T-helper 1 cell (primary cell): ENCODE measurements at regions not wholly inside any gene's neighbourhood (a gene's known extent, or its start where the extent isn't known, plus 50 kb on each side); places are given as distances from the start of the nearest gene placed in this dataset.
"Not testable (repeated sequence)": the region's sequence is repeated elsewhere in the genome, so short reads cannot be mapped to it uniquely, and the experiment has no call there.

Experiments used
- DNase-seq, 5 donors: peaks; one replicate each; pipeline ENCODE4 v3.0.0-alpha.2; 2012 to 2020

- DNase-seq, result no peak
Measured at GRCh38 chr16:9599415-9600120, 508.1 kb downstream of the HAPSTR1 start.

GRCh38 chr16:9602189-9602588 is 510.7 kb downstream of the HAPSTR1 start:
- no peak for DNase-seq

DNA sequence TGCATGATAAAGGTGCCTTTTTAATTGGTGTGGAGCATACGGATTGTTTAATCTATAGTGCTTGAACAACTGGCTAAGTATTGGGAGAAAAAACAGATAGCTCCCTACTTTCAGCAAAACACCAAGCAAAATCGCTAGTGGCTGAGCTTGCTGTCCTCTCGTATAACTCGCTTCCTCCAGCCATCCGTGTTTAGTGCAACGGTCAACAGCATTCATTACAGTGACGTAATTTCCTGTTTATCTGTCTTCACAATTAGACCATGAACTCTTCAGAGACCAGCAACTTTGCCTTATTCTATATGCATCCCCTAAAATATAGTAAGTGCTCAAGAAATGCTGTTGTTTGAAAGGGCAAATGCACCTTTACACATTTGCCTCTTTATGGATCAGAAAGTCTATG is 511.9 kb downstream of the HAPSTR1 start:
- no peak for DNase-seq

DNA sequence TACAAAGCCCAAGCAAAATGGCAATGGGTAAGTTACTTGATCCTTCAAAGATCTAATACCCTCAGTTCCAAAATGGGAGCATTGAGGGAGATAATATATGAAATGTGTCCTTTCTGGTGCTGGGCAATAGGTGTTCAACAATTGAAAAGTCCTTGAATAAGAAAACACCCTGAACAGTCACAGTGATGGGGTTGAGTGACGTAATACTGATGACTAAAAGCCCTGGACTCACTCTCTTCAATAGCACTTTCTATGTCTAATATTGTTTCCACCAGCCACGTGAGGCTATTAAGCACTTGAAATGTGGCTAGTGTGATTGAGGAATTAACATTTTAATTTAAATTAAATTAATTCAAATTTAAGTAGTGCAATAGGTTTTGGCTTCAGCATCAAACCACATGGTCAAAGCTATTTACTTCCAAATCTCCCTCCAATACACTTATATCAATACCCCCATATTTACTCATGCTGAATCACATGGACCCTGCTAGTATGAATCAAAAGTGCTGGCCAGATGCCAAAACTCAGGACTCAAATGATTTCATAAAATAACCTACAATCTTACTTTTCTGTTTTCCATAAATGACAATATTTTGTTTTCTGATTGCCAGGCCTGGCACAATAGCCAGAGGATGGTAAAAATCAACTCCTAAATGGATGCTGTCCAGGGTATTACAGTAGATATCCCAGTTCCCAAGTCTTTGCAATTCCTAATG is 516.2 kb downstream of the HAPSTR1 start:
- DNase-seq, result no peak

GRCh38 chr16:9610727-9611126 is 519.3 kb downstream of the HAPSTR1 start:
- DNase-seq, result no peak

GRCh38 chr16:9612267-9612666 is 520.8 kb downstream of the HAPSTR1 start:
- no peak for DNase-seq

DNA sequence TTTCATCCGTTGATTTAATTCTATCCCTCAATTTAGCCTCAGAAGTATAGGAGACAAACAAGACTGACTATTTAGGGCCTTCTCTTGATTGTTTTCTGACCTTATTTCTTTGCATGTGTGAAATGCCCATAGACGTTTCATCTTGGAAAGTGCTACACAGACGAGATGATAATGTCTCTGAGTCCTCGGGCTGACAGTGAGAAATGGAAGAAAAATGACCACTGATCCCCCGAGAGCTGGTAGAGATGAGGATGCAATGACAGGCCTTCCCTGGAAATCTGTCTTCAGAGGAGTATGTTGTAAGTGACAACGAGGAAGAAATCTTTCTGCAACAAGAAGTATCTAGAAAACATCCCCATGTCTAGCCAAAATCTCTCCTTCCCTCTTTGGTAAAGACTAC is 522.9 kb downstream of the HAPSTR1 start:
- DNase-seq, result no peak

GRCh38 chr16:9622268-9622667 is 530.8 kb downstream of the HAPSTR1 start:
- no peak for DNase-seq

- no peak for DNase-seq
Measured at GRCh38 chr16:9625122-9625521, 533.7 kb downstream of the HAPSTR1 start.

DNA sequence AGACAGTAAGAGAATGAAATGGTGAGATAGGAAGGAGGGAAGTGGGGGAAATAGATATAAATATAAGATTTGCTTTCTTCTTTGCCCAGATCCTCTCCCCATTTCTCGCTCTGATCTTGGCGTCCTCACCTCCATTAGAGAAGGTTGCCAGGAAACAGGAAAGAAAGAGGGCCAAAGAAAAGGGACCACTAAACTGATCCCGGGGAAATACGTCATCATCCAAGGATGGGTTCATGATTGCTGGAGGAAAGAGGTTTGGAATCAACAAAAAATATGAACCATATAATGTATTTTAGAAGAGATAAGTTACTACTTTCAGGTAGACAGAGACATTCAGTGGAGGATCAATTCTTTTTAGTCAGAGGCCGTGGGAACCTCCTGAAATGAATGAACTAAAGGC is 536.0 kb downstream of the HAPSTR1 start:
- DNase-seq, result no peak

- no peak for DNase-seq
Measured at GRCh38 chr16:9630119-9630518, 538.7 kb downstream of the HAPSTR1 start.

- DNase-seq, result no peak
Measured at GRCh38 chr16:9630985-9631384, 539.5 kb downstream of the HAPSTR1 start.

DNA sequence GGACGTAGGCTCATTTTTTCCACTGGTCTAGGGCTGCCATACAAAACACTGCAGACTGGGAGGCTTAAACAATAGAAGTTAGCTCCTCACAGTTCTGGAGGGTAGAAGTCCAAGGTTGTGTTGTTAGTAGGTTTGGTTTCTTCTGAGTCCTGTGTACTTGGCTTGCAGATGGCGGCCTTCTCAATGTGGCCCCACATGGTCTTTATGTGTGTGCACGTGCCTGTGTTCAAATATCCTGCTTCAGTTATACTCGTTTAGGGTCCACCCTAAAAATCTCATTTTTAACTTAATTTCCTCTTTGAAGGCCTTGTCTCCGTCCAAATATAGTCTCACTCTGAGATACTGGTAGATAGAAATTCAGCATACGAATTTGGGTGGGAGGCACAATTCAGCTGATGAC is 542.4 kb downstream of the HAPSTR1 start:
- DNase-seq, result no peak

GRCh38 chr16:9635150-9635720 is 543.8 kb downstream of the HAPSTR1 start:
- DNase-seq, result not testable (repeated sequence)

GRCh38 chr16:9644258-9644657 is 538.0 kb downstream of the GRIN2A start:
- DNase-seq, result no peak

DNA sequence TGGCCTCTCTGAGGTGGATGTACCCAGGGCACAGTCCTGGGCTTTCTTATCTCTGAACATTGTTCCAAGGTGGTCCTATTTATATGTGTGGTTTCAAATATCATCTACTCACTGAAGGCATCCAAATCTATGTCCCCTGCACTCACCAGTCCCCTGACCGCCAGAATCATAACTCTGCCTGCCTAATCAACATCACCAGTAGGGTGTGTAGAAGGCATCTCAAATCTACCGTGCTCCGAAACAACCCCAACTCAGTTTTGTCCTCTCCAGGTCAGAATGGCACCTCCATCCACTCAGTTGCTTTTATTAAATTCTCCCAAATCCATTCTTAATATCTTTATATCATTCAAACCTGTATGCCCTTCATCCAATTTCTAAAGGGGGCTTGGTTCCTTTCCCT is 536.3 kb downstream of the GRIN2A start:
- DNase-seq, result no peak

GRCh38 chr16:9647981-9648701 is 534.1 kb downstream of the GRIN2A start:
- no peak for DNase-seq

- no peak for DNase-seq
Measured at GRCh38 chr16:9650284-9650683, 531.9 kb downstream of the GRIN2A start.

DNA sequence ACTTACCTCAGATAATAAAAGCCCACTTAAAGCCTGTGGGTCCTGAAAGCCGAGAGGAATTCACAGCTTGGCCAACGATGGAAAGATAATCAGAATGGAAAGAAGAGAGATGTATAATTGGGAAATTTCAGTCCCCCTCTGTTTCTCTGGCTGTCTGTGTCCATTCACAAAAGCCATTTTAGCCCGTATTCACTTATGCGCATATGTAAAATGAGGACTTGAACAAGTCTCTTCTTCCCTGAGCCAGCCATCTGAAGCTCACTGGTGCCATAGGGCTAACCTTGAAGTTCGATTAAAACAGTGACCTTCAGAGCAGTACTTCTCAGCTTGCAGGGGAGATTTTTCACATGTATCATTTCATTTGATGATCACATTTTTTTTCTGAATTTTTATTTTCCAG is 527.2 kb downstream of the GRIN2A start:
- no peak for DNase-seq

DNA sequence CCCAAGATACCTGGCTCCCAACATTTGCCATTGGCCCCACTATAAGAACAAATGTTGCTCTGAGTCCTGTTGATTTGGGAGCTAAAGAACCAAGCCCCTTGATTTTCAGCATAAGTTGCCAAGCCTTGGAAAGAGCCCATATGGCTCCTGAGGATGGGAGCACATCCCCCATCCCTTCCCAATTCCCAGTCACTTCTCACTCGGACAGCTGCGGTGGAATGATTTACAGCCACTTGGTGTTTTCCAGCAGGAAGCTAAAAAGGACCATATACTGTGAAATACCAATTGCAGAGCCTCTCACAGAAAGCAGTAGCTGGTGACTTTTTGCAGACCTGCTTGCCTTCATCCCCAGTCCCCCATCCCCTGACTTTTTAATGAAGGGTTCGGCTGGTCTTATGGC is 524.6 kb downstream of the GRIN2A start:
- no peak for DNase-seq

DNA sequence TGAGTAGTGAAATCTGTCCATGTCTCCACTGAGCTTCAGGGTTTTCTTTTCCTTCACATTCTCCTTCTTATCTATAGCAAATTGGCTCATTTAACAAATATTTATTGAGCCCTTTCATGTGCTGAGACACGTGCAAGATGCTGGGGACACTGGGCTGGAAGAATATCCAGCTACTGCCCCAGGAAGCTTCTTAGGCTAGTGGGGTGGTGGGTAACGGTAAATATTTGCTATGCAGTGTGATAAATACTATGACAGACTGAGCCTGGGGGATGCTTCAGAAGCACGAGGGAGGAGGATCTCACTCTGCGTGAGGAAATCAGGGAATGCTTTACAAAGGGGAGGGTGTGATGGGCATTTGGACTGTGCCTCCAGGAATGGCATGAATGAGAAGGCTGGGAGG is 524.1 kb downstream of the GRIN2A start:
- DNase-seq, result no peak

- DNase-seq, result no peak
Measured at GRCh38 chr16:9658586-9658985, 523.6 kb downstream of the GRIN2A start.

GRCh38 chr16:9660898-9661297 is 521.3 kb downstream of the GRIN2A start:
- DNase-seq, result no peak
